ENCODE measurements at regions not wholly inside any gene's neighbourhood (a gene's known extent, or its start where the extent isn't known, plus 50 kb on each side); places are given as distances from the start of the nearest gene placed in this dataset.
"Not testable (repeated sequence)": the region's sequence is repeated elsewhere in the genome, so short reads cannot be mapped to it uniquely, and the experiment has no call there.

GRCh38 chr3:69485489-69485888 lies 99.6 kb upstream of the FRMD4B start:
- Histone ChIP-seq H4K20me1 (ENCODE audit: insufficient read depth, low read length) (no peaks in the 10 kb centered on the region), H3K36me3 (ENCODE audit: insufficient read depth, low read length) (no peaks in the 10 kb centered on the region), H3K4me1 (ENCODE audit: insufficient read depth, low read length) (no peaks in the 10 kb centered on the region), H3K4me2 (ENCODE audit: insufficient read depth, low read length) (no peak overlapping the region), H3K9me3 (ENCODE audit: low read depth, low read length) (no peaks in the 10 kb centered on the region), H2AFZ (ENCODE audit: low read length) (no peak overlapping the region), H3K79me2 (ENCODE audit: insufficient read depth, low read length) (no peaks in the 10 kb centered on the region), H3K4me3 (ENCODE audit: insufficient read depth, low read length) (no peak overlapping the region), H3K27me3 (ENCODE audit: insufficient read depth, low read length) (no peaks in the 10 kb centered on the region), H3K27ac (ENCODE audit: low read depth, low read length) (no peak overlapping the region)
- no peak for DNase-seq (ENCODE audit: insufficient read length, low spot score, missing footprints)
- no peak for TF ChIP-seq CTCF (IDR thresholded peaks at IDR 0.05; ENCODE audit: extremely low read depth, low read depth, low read length)

DNA sequence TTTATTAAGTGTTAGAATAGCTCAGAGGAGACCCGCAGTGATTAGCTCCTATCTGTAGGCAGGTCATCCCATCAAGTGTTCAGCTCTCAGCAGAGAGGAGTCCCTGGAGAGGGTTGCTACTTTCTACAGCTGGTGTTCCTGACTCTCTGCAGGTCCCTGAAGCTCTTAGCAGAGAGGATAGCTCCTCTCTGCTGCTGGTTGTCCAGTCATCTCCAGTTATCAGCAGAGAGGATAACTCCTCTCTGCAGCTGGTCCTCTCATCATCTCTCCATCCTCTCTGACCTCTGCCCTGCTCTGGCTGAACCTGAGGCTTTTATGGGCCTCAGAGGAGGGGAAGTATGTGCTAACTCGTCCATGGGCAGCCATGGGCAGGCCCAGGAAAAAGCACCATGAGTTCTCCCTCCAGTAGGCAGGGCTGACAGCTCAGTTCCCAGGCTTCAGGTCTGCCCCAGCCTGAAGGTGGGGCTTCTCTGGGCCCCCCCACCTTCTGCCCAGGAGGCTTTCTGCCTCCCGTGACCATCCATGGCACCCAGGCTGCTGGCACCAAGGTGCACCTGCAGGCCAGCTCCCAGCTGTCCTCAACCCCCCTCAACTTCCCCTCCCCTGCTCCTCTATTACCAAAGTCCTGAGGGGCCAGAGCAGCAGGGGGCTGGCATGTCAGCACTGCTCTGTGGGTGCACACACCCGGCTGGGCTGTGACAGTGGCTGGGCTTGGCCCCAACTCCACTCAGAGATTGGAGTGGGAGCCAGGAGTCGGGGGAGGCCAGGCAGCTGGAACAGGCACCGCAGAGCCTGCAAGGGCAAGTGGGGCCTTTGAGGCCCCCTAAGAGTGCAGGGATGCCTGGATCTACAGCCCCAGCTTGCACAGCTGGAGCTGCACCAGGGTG lies 98.9 kb upstream of the FRMD4B start:
- Histone ChIP-seq H4K20me1 (ENCODE audit: insufficient read depth, low read length) (no peaks in the 10 kb centered on the region), H3K9me3 (ENCODE audit: low read depth, low read length) (no peaks in the 10 kb centered on the region), H3K4me3 (ENCODE audit: insufficient read depth, low read length) (no peak overlapping the region), H2AFZ (ENCODE audit: low read length) (no peak overlapping the region), H3K4me2 (ENCODE audit: insufficient read depth, low read length) (no peak overlapping the region), H3K27ac (ENCODE audit: low read depth, low read length) (no peak overlapping the region), H3K36me3 (ENCODE audit: insufficient read depth, low read length) (no peaks in the 10 kb centered on the region), H3K4me1 (ENCODE audit: insufficient read depth, low read length) (no peaks in the 10 kb centered on the region), H3K27me3 (ENCODE audit: insufficient read depth, low read length) (no peaks in the 10 kb centered on the region), H3K79me2 (ENCODE audit: insufficient read depth, low read length) (no peaks in the 10 kb centered on the region)
- no peak for TF ChIP-seq CTCF (IDR thresholded peaks at IDR 0.05; ENCODE audit: extremely low read depth, low read depth, low read length)
- no peak for DNase-seq (ENCODE audit: insufficient read length, low spot score, missing footprints)

DNA sequence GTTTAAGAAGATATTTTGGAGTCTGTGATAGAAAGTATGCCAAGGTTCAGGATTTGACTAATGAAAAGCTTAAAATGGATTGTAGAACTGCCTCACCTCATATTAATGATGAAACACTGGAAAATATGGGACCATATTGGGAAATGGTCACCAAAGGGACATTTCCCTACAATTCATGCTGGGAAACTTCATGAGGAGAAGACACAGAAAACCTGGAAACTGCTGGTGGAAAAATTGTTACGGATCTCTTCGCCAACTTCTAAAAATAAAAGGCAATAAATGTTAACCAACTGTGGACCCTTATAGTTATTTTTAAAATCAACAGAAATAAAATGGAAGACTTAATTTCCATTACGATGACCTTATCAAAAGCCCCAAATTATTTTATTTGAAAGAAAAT lies 97.6 kb upstream of the FRMD4B start:
- Histone ChIP-seq H3K9me3 (ENCODE audit: low read depth, low read length) (no peaks in the 10 kb centered on the region), H3K4me3 (ENCODE audit: insufficient read depth, low read length) (no peak overlapping the region), H4K20me1 (ENCODE audit: insufficient read depth, low read length) (no peaks in the 10 kb centered on the region), H2AFZ (ENCODE audit: low read length) (no peak overlapping the region), H3K4me1 (ENCODE audit: insufficient read depth, low read length) (no peaks in the 10 kb centered on the region), H3K4me2 (ENCODE audit: insufficient read depth, low read length) (no peak overlapping the region), H3K79me2 (ENCODE audit: insufficient read depth, low read length) (no peaks in the 10 kb centered on the region), H3K27me3 (ENCODE audit: insufficient read depth, low read length) (no peaks in the 10 kb centered on the region), H3K27ac (ENCODE audit: low read depth, low read length) (no peak overlapping the region), H3K36me3 (ENCODE audit: insufficient read depth, low read length) (no peaks in the 10 kb centered on the region)
- no peak for TF ChIP-seq CTCF (IDR thresholded peaks at IDR 0.05; ENCODE audit: extremely low read depth, low read depth, low read length)
- DNase-seq (ENCODE audit: insufficient read length, low spot score, missing footprints), result no peak

GRCh38 chr3:69480986-69481385 lies 95.1 kb upstream of the FRMD4B start:
- not testable (repeated sequence) for H3K27me3 ChIP-seq (ENCODE audit: insufficient read depth, low read length); H3K27ac ChIP-seq (ENCODE audit: low read depth, low read length); H3K9me3 ChIP-seq (ENCODE audit: low read depth, low read length); H3K4me1 ChIP-seq (ENCODE audit: insufficient read depth, low read length); H2AFZ ChIP-seq (ENCODE audit: low read length); H4K20me1 ChIP-seq (ENCODE audit: insufficient read depth, low read length); H3K4me3 ChIP-seq (ENCODE audit: insufficient read depth, low read length); H3K4me2 ChIP-seq (ENCODE audit: insufficient read depth, low read length); DNase-seq (ENCODE audit: insufficient read length, low spot score, missing footprints); H3K36me3 ChIP-seq (ENCODE audit: insufficient read depth, low read length); H3K79me2 ChIP-seq (ENCODE audit: insufficient read depth, low read length)

Measured in osteoblast (primary cell).